ENCODE measurements at regions not wholly inside any gene's neighbourhood (a gene's known extent, or its start where the extent isn't known, plus 50 kb on each side); places are given as distances from the start of the nearest gene placed in this dataset.
"Not testable (repeated sequence)": the region's sequence is repeated elsewhere in the genome, so short reads cannot be mapped to it uniquely, and the experiment has no call there.

- no peak for FAIRE-seq
Measured at GRCh38 chr2:128504246-128505149, 185.8 kb upstream of the HS6ST1 start.

DNA sequence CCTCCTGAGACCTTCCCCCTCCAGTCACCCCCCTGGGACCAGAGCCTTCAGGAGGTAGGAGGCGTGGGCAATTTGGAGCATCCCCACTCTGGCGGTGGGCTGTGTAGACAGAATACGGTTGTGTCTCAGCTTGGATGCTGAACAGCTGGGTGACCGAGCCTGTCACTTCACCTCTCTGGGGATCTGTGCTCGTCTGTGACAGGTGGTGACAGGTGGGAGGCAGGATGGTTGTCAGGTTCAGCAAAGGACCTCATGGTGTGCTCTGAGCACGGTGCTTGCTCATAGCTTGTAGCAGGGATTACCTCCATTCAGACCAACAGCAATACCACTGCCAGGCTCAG is 186.5 kb upstream of the HS6ST1 start:
- no peak for FAIRE-seq

More at GRCh38 chr2:128504246-128505149, 185.8 kb upstream of the HS6ST1 start:
- DNase-seq (ENCODE audit: low spot score): no peak

GRCh38 chr2:128505575-128506526 is 187.2 kb upstream of the HS6ST1 start:
- no peak for DNase-seq (ENCODE audit: low spot score)
- no peak for FAIRE-seq

More for the DNA sequence above, 186.5 kb upstream of the HS6ST1 start:
- no peak for DNase-seq (ENCODE audit: low spot score)

- FAIRE-seq (no peak), DNase-seq (ENCODE audit: low spot score) (no peak)
Measured at GRCh38 chr2:128506534-128506933, 187.9 kb upstream of the HS6ST1 start.

DNA sequence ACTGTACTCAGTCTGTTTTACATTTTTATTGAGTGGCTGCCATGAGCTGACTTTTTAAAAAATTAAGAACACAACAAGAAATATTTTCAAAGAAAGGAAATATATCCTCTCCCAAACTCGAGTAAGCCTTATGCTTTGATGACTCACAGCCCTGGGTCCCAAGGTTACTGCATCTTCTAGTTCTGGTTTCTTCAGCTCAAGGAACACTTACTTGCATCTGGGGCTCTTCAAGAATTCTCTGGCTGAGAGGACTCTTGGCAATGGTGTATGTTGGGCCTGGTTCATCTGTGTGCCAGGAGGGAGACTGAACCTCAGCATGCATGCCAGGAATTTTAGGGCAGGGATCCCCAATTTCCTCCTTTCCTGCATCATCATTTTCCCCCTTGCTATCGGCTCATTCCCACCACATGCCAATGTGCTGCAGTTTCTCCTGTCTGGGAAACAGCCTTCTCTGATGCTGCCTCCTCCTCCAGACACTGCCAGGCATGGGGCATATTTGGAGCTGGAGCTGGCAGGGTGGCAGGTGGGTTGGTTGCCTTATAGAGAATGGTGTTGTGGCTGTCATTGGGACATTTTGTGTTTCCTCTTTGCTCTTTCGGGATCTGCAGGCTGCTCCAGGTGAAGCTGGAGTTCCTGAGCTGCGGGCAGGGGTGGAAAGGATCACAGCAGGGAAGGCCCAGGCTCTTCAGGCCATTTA is 192.2 kb upstream of the HS6ST1 start:
- FAIRE-seq: no peak
- DNase-seq (ENCODE audit: low spot score): no peak

DNA sequence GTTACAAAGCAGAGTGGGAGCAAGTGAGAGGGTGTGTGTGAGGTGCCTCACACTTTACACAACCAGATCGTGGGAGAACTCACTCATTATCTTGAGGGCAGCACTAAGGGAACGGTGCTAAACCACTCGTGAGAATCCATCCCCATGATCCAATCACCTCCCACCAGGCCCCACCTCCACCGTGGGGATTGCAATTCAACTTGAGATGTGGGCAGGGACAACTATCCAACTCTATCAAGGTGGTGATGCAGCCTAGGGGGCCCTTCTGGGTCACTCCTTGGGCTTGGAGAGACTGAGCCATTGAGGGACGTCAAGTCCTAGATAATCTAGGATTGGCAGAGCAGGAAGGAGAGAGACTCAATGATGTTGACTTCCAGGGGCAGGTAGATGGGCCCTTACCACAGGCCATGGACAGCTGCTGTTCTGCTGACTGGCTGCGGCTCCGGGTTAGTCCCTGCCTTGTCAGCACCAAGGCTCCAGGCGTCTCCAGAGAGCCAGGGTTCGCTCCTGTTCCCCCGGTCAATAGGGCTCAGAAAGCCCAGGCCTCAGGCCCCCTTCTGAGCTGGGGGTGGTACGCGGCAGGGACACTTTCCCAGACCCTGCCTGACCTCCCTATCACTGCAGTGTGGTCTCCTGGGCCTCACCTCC is 193.2 kb upstream of the HS6ST1 start:
- no peak for DNase-seq (ENCODE audit: low spot score)
- no peak for FAIRE-seq

GRCh38 chr2:128512379-128513115 is 193.9 kb upstream of the HS6ST1 start:
- FAIRE-seq: no peak
- DNase-seq (ENCODE audit: low spot score): no peak

DNA sequence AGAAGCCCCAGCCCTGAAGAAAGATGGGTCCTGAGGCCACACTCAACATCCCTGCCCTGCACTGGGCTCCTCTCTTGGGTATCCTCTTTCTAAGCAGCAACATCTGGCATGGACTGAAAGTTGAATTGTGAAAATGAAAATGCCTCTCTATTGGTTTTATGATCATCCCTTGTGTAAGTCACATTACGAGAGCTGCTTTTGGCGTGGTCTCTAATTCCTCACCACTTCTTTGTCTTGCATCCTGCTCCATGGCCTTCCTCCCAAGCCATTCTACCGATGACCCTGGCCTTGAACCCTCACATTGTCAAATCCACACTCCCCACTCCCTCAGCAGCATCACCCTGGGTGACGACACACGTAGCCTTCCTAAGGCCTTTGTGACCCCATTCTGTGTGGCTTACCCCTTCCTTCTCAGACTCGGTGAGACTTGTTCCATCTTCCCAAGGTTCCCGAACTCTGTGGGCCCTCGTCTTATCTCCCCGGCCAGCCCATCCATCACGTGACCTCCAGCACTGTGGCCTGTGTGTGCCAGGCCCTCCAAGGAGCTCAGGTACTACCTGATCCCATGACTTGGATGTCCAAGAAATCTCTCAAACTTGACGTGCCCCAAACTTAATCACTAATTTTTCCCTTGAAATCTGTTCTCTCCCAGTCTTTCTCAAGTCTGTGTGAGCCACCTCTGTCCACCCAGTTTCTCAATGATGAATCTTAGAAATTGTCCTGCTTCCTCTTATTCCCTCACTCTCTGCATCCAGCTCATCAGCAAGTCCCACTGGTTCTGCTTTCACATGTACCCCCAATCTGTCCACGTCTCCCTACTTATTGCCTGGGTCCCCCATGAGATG is 194.7 kb upstream of the HS6ST1 start:
- FAIRE-seq: no peak

GRCh38 chr2:128513961-128514283 is 195.3 kb upstream of the HS6ST1 start:
- DNase-seq (ENCODE audit: low spot score): no peak
- FAIRE-seq: no peak

More for the DNA sequence above, 194.7 kb upstream of the HS6ST1 start:
- DNase-seq (ENCODE audit: low spot score): no peak

GRCh38 chr2:128514555-128514955 is 195.9 kb upstream of the HS6ST1 start:
- FAIRE-seq (no peak), DNase-seq (ENCODE audit: low spot score) (no peak)

DNA sequence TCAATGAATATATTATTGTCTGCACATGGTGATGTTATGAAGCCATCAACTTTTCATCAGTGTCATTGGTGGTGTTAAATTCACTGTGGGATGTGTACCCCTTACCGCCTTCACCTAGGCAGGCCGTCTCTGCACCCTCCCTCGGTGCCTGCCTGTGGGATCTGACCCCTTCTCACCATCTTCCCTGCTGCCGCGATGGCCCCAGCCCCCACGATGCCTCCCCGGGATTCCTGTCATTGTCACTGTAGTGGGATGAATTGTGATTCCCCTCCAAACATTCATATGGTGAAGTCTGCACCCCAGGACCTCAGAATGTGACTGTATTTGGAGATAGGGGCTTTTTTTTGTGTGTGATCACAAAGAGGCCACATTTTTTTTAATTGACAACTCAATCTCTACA is 198.3 kb upstream of the HS6ST1 start:
- FAIRE-seq (no peak), DNase-seq (ENCODE audit: low spot score) (no peak)

DNA sequence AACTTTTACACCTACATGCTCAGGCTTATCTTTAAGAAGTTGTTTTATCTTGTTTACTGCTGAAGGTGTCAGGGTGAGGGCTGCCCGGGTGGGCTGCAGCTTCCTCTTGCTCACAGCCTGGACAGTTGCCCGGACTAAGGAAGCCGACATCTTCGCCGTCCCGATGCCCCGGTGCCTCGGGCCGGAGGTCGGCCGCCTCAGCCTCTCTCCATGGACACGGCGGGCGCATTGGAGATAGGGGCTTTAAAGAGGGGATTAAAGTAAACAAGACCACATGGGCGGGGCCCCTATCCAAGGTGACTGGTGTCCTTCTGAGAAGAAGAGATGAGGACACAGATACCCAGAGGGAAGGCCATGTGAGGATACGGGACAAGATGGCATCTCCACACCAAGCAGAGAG is 200.4 kb upstream of the HS6ST1 start:
- FAIRE-seq: not testable (repeated sequence)

GRCh38 chr2:128519517-128520215 is 201.0 kb upstream of the HS6ST1 start:
- FAIRE-seq (no peak), DNase-seq (ENCODE audit: low spot score) (no peak)

More for the DNA sequence above, 200.4 kb upstream of the HS6ST1 start:
- DNase-seq (ENCODE audit: low spot score): not testable (repeated sequence)

- FAIRE-seq: no peak
- no peak for DNase-seq (ENCODE audit: low spot score)
Measured at GRCh38 chr2:128520340-128520739, 201.7 kb upstream of the HS6ST1 start.

GRCh38 chr2:128520791-128521190 is 202.1 kb upstream of the HS6ST1 start:
- FAIRE-seq: no peak
- no peak for DNase-seq (ENCODE audit: low spot score)

- DNase-seq (ENCODE audit: low spot score) (no peak), FAIRE-seq (no peak)
Measured at GRCh38 chr2:128521482-128521881, 202.8 kb upstream of the HS6ST1 start.

DNA sequence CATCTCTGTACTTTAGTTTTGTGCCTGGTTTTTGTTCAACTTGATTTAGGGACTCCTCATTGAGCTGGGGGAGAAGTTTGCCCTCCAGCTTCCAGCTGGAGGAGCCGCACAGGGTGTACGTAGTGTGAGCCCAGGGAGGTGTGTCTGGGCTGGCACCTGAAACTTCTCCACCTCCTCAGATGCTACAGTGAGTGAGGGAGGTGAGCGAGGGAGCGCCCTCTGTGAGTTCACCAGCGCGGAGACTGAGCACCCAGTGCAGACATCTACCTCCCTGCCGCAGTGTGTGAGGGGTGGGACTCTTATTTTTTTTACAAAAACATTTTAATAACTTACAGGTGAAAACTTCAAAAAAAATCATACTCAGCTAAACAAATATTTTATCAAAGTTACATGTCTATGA is 204.2 kb upstream of the HS6ST1 start:
- DNase-seq (ENCODE audit: low spot score) (no peak), FAIRE-seq (no peak)

- FAIRE-seq (no peak), DNase-seq (ENCODE audit: low spot score) (no peak)
Measured at GRCh38 chr2:128523457-128523856, 204.8 kb upstream of the HS6ST1 start.

GRCh38 chr2:128524183-128524582 is 205.5 kb upstream of the HS6ST1 start:
- no peak for DNase-seq (ENCODE audit: low spot score)
- no peak for FAIRE-seq

Data from RCC 7860 (cell line).